Fibroblast of the aortic adventitia (primary cell): ENCODE measurements at regions not wholly inside any gene's neighbourhood (a gene's known extent, or its start where the extent isn't known, plus 50 kb on each side); places are given as distances from the start of the nearest gene placed in this dataset.

Experiments
- DNase-seq: peaks from one replicate; pipeline ENCODE4 v3.0.0-alpha.2; 2010; ENCODE audit warnings: low read depth
- H3K4me3 ChIP-seq: 2 replicates; pipeline ENCODE4 v1.5.1; 2011; ENCODE audit warnings: low read depth, mild to moderate bottlenecking, control low read depth, low read length, moderate library complexity
- CTCF ChIP-seq: IDR thresholded peaks from 2 replicates; pipeline ENCODE4 v1.5.1; 2011; ENCODE audit warnings: mild to moderate bottlenecking, low read length, control low read depth, inconsistent platforms; ENCODE audit not compliant: insufficient read depth

GRCh38 chr7:85695041-85695440 is 508.2 kb upstream of the SEMA3D start:
- TF ChIP-seq CTCF, result no peak
- no peak overlapping the region for H3K4me3 ChIP-seq
- no peak for DNase-seq

GRCh38 chr7:85693326-85693725 is 506.5 kb upstream of the SEMA3D start:
- no peak for DNase-seq
- no peak overlapping the region for H3K4me3 ChIP-seq

GRCh38 chr7:85688712-85689111 is 501.9 kb upstream of the SEMA3D start:
- no peak for TF ChIP-seq CTCF
- no peak overlapping the region for H3K4me3 ChIP-seq
- DNase-seq, result peak; percentile 37

More at GRCh38 chr7:85693326-85693725, 506.5 kb upstream of the SEMA3D start:
- no peak for TF ChIP-seq CTCF

- DNase-seq, result peak; percentile 3
- TF ChIP-seq CTCF, result no peak
- H3K4me3 ChIP-seq, result no peak overlapping the region
Observed at GRCh38 chr7:85686401-85687181, 499.7 kb upstream of the SEMA3D start.

- DNase-seq, result peak; percentile 7
- no peak for TF ChIP-seq CTCF
- no peak overlapping the region for H3K4me3 ChIP-seq
Observed at GRCh38 chr7:85685901-85686300, 499.0 kb upstream of the SEMA3D start.

GRCh38 chr7:85682833-85683620 is 496.2 kb upstream of the SEMA3D start:
- H3K4me3 ChIP-seq, result no peak overlapping the region
- DNase-seq, result peak; percentile 37
- TF ChIP-seq CTCF, result no peak
